Fibroblast of peridontal ligament (primary cell): ENCODE measurements at regions not wholly inside any gene's neighbourhood (a gene's known extent, or its start where the extent isn't known, plus 50 kb on each side); places are given as distances from the start of the nearest gene placed in this dataset.

Experiments
- DNase-seq: peaks from one replicate; pipeline ENCODE4 v3.0.0-alpha.2; 2010; ENCODE audit errors: extremely low read depth

- DNase-seq = no peak
Measured at GRCh38 chr2:104406261-104406726, 447.6 kb upstream of the POU3F3 start.

DNA sequence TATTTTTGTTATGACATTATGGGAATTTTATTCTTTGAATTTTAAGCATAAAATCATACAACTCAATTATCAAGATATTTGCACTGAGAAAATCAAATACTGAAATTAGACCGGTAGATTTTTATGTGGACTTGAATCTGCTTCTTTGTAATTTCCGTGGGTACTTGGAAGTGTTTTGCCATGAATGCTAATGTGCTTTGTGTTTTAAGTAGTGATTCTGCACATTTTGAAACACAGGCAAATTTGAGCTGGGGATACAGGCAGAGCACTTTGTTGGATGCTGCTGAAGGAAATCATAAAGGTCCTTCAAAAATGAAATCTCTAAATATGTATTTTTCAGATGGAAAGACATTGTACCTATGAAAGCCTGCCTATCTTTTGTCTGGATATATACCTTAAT is 446.3 kb upstream of the POU3F3 start:
- DNase-seq = no peak

DNA sequence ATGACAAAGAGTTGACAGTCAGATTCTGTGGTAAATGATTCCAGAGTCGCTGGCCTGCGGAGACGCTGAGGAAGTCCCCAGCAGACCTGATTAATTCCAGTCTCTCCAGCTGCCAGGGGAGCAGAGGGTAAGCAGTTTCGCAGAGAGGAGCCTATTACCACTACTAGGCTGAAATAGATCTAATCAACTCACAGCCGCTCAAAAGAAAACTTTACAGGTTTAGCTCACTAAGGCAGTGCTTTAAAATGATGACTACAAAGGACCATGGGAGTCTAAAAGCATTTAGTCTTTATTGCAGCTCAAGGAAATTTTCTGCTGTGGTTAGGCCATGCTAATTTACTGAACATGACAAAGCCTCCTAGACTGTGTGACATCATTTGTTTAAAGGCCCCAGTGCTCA is 445.6 kb upstream of the POU3F3 start:
- DNase-seq = no peak

DNA sequence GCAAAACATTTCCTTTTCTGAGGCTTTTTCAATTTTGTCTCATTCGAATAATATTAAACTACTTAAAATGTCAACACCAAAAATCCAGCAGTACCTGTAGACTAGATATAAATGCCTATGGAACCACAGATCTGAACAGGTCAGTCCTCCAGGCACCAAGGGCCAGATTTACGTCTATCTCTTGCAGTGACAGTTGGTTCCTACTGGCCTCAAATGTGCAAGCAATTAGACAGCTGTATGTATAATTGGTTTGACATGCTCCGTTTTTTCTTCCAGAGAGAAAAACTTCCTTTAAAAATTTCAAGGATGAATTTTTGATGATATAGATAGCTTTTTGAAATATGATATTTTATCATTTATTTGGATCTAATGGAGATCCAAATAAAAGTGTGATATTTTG is 443.8 kb upstream of the POU3F3 start:
- no peak for DNase-seq

DNA sequence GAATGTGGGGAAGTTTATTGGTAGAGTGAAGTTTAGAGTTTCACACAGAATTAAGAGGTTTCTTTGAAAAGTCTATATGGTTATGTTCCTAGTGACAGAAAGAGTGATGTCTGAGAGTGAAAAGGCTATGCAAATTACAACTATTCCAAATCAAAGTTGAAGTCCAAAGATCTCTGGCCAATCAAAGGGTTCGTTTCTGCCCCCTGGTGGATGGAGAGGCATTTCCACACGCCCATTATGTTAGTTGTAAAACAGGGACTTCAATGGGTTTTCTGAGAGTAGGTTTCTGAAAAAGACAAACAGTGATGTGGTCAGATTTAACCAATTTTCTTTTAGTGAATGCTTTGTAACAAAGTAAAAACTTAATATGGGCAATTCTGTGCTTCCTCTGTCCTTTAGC is 441.5 kb upstream of the POU3F3 start:
- DNase-seq = no peak

DNA sequence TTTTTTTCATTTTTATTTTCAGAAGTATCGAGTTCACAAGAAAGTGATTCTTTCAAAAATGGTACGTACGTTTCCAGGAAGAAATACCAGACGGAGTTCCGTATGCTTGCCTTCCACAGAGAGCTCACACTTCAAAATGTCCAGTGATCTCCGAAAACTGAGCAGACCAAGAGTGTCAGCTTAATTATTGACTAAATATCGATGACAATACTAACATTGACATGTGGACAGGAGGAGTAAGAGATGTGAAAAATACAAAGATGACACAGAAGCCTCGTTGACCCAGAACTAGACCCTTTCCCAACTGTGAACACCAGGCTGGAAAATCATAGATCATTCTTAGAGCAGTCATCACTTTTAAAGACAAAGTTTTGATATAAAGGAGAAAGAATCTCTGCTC is 440.0 kb upstream of the POU3F3 start:
- DNase-seq = no peak

GRCh38 chr2:104415284-104415683 is 438.6 kb upstream of the POU3F3 start:
- DNase-seq = no peak

GRCh38 chr2:104416339-104417000 is 437.4 kb upstream of the POU3F3 start:
- no peak for DNase-seq

DNA sequence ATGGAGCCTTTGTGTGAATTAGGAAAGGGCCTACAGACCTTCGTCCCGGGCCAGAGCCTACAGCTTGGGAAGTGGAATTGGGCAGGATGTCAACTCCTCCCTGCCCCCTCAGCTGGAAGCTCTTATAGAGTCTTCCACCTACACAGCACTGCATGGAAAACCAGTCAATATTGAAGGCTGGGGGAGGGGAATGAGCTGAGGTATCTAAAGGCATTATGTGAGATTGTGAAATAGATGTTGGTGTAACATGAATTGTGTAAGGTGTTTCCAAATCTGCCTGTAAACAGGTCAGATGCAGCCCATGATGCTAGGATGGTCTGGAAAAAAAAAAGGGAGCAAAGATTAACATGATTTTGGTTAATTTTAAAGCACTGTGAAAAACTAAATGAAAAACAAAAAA is 433.5 kb upstream of the POU3F3 start:
- DNase-seq = no peak

GRCh38 chr2:104420953-104421352 is 433.0 kb upstream of the POU3F3 start:
- DNase-seq = no peak

DNA sequence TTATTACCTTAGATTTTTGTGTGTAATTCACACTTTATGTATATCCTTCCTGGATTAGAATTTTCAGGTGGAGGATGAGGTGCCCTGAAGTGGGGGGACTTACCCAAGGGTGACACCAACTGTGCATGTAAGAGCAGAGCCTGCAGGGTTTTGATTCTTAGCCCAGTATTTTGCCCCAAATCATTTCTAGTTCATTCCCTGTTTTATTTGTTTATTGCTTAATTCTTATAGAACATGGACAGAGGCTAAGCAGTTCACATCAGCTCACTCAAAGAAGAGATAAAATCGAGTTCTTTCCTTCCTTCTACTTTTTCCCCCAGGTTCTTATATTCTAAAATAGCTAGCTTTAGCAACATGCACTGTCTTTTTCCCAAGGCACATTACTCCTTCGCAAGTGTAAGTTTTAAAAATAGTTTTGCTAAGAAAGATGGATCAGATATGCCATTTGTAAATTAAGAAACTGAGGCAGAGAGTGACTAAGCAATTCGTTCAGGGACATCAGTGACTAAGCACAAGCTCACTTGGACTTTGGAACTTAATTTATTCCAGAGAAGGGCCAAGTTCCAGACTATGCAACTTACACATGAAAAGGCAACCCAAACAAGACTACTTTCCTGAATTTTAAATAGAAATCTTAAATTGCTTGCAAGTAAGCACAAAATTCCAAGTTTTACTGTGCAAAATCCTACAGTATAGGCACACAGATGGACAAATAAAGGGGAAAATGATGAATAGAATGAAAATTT is 427.9 kb upstream of the POU3F3 start:
- no peak for DNase-seq

GRCh38 chr2:104428155-104428554 is 425.8 kb upstream of the POU3F3 start:
- no peak for DNase-seq

DNA sequence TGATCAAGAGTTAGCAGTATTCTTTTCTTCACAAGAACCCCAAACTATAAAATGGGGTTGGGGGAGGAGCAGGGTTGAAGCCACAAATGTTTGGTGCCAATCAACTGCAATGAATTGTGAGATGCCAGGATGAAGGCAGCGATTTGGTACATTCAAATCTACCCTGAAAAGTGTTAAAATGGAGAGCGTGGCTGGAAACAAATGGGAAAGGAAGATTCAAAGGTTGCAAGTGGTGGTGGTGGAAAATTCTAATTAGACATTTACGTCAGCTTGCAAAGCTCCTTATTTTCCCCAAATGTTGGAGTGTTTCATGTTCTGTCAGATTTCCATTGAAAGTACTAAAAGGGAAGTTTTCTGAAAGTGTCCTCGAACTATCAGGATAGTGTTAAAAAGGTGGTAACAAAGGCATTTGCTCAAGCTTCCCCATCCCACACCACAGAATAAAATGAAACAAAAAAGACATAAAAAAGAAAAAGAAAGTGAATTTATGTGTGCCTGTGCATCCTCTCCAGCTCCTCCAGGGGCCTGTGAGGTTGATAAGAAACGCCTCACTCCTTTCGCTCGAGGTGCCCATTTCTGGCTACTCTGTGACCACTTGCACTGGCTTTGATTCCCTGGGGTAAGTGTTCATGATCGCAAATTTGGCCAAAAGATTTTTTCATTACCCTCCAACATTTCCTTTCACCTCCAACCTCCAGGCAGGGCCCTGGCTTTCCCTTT is 424.1 kb upstream of the POU3F3 start:
- DNase-seq = no peak

DNA sequence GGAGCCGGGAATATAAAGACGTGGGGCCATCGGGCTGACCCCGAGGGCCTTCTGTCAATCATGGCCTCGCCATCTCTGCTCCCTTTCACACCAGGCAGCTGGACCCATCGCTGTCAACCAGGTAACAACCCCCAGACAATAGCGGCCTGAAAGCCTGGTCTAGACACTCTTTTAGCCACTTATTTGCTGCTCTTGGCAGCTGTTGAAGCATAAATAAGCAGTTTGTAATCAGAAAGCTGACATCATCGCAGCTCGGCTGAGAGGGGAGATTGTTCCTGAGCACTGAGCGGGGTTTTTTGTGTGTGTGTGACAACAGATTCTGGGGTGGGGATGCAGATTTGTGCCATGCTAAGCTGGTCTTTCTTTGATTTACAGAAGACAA is 423.6 kb upstream of the POU3F3 start:
- DNase-seq = no peak

DNA sequence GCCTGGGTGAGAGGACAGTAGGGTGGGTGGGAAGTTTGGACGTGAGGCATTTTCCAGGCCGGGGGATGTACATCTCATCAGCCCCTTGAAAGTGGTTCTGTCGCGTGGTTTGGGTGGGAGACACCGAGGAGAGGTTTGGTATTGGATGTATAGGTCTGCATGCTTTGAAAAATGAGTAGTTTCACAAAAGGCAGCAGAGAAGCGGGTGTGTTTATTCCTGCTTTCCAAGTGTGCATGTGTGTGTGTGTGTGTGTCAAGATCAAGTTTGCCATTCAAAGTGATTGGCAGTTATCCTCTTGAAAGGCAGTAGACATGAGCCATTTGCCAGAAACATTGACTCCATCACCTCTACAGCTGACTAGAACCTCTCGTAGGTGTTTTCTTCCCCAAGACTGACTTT is 423.1 kb upstream of the POU3F3 start:
- no peak for DNase-seq

DNA sequence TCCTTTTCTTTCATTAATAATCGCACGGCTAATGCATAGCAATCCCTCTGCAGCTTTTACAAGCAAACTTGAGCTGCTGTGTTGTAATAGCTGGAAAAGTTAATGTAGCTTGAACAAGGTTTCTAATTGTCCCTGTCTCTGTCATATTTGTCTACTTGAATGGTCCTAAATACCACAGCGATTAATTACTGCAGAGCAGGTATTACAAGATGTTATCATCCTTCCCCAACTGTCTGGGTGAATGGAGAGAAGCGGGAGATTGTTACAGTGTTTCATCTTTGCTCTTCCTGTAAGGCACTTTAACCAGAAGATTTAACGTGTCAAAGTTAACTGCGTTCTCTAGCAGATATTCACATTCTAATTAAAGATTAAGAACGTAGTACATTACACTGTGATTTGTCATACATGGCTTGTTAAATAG is 422.2 kb upstream of the POU3F3 start:
- no peak for DNase-seq

GRCh38 chr2:104432401-104432800 is 421.5 kb upstream of the POU3F3 start:
- no peak for DNase-seq

DNA sequence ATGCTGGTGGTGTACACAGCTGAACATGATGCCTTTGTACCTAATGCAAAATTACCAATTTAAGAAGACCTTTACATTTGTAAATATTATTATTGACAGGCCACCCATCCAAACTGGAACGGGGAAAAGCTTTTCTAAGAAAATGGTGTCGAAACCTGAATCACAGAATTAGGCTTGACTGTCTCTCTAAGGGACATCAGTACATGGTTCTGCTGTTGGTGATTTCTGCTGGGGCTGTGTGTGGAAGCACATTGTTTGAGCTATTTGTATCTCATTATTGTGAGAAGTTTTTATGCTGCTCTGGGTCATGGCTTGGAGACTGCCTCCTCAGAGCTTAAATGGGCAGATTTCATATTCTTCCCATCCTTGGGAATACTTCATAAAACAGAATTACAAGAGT is 420.9 kb upstream of the POU3F3 start:
- no peak for DNase-seq

GRCh38 chr2:104433657-104434056 is 420.3 kb upstream of the POU3F3 start:
- no peak for DNase-seq

DNA sequence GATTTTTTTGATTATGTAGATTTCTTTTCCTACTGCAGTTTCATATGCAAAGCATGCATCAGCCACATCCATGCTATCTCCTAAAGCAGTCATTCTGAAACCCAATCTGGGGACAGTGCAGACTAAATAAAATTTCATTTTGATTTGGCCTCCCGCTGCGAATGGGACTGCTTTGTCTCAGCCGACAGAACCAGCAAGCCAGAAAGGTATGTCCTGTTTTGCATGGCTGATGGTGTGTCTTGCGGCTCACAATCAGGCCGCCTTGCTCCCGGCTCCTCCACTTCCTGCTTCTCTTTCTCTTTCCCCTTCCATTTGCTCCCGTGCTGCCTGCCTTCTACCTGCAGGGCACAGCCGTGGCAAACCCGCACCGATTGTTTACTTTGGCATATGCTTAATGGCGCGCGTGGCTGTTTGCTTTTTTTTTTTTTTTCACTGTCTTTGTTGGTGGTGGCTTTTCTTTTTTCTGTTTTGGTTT is 419.6 kb upstream of the POU3F3 start:
- no peak for DNase-seq

DNA sequence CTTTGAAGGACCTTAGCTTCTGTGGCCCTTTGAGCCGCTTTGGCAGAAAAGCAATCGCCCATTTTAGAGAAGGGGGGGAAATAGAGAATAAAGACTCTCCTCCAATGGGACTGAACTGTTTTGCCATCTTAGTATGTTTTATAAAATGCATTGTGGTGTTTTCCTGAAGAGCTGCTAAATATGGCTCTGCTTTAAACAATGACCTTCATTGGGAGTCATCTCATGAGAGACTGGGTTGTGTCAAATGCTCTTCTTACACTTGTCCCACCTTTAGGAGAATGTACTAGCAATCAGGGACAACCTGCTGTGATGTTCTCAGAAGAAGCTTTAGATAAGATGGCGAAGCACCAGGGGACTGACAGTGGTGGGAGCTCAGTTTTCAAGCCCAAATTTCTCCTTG is 418.9 kb upstream of the POU3F3 start:
- no peak for DNase-seq

DNA sequence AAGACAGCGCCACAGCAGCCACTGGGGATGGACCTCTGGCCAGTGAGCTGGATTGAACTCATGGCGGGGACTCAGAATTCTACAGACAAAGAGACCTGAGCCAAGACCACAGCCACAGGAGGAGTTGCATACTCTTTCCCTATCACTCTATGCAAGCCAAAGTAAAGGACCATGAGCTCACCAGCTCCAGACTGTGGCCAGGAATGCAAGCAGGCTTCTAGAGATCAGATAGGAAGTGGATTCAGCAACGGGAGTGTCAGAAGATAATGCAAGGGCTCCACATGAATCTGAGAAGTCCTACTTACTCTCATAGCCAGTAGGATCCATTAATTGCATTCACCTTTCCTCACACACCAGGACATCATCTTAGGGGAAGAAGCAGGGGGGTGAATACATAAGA is 415.4 kb upstream of the POU3F3 start:
- DNase-seq = no peak

DNA sequence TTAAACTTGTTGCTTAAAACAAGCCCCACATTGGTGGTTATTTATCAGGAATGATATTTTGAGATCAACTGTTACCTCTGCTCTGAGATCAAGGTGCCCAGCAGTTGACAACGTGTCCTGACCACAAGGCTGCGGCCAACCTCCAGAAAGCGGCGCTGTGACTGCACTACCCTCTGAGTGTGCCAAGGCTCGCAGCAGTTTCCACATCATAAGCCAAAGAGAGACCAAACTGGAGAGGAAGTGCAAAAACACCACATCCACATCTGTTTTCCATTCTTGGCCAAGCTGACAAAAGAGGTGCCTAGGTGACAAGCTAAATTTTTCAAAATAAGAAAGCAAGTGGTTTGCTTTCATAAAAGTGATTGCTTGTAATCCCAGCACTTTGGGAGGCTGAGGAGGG is 410.8 kb upstream of the POU3F3 start:
- no peak for DNase-seq
